ENCODE measurements at regions not wholly inside any gene's neighbourhood (a gene's known extent, or its start where the extent isn't known, plus 50 kb on each side); places are given as distances from the start of the nearest gene placed in this dataset.

- H3K27me3 ChIP-seq (ENCODE audit: control insufficient read depth in 2 of 2, insufficient read depth in 2 of 2, low read length in 2 of 2), result no peaks in the 10 kb centered on the region
- no TSS peak for BruUV-seq (replicated peaks)
- no peak overlapping the region for H2AFZ ChIP-seq (ENCODE audit: low read depth, low read length)
- no peak overlapping the region for H3K4me3 ChIP-seq
- intact Hi-C loops (cut with micrococcal nuclease), result loop anchor here (10.0 kb wide), 1 partner anchor 446 kb away; no protein-coding TSS in a partner anchor
- H4K20me1 ChIP-seq (replicated peaks; ENCODE audit: control insufficient read depth, insufficient read depth, low read length), result no peaks in the 10 kb centered on the region
- no peaks in the 10 kb centered on the region for H3K9me3 ChIP-seq (replicated peaks; ENCODE audit: control insufficient read depth, insufficient read depth, low read depth, low read length)
- FAIRE-seq (peak; percentile 78), ATAC-seq (peak; percentile 86), DNase-seq (ENCODE audit: extremely low read depth in 1 of 4, low spot score in 3 of 4) (peak in 3 of 4 experiments; percentile 11 to 37 (median 34))
- no peak overlapping the region for H3K9ac ChIP-seq (ENCODE audit: insufficient read depth in 1 of 2, low read depth in 2 of 2, low read length in 2 of 2)
- H3K9me1 ChIP-seq (ENCODE audit: control insufficient read depth, insufficient read depth, low read length), result no peaks in the 10 kb centered on the region
- H3K79me2 ChIP-seq (ENCODE audit: control insufficient read depth, insufficient read depth, low read length), result no peaks in the 10 kb centered on the region
- no peak overlapping the region for H3K4me2 ChIP-seq (ENCODE audit: insufficient read depth, low read length)
- no peak overlapping the region for H3K27ac ChIP-seq (ENCODE audit: extremely low read depth, low read depth, low read length)
- H3K36me3 ChIP-seq (ENCODE audit: control insufficient read depth, insufficient read depth, low read length), result no peaks in the 10 kb centered on the region
- peaks cover 0 to 11% of the 10 kb centered on the region in 2 experiments; a peak in 2 of 5 replicates for H3K4me1 ChIP-seq (replicated peaks in 1 of 2; ENCODE audit: control insufficient read depth in 2 of 2, insufficient read depth in 2 of 2, low read length in 2 of 2)
- WGBS (ENCODE audit: insufficient coverage, low coverage, missing lambda C conversion rate), result 52% methylated on average over 10 of the region's 10 CpGs
- POLR2A ChIA-PET, result interaction anchor here (1.3 kb wide), 1 partner anchor 12 kb away, joined by 3 read pairs; no protein-coding TSS in a partner anchor
- in situ Hi-C loops (cut with MboI), result no loop called here
- CTCF ChIA-PET (ENCODE audit: low intra/inter-chr PET ratio), result no interaction called here
- TF ChIP-seq HNRNPLL (IDR thresholded peaks at IDR 0.05; ENCODE audit: low read depth, low read length, poor library complexity, severe bottlenecking), result no peak
- TF ChIP-seq FOXP4 (CRISPR knock-in tag; IDR thresholded peaks at IDR 0.05; ENCODE audit: borderline replicate concordance), result no peak
- TF ChIP-seq SMARCA4 (IDR thresholded peaks at IDR 0.05), result peak; percentile 32; the same call in 1 of the 2 replicates
- no peak for TF ChIP-seq ZNF431 (CRISPR knock-in tag; IDR thresholded peaks at IDR 0.05)
- no peak for TF ChIP-seq SFPQ (IDR thresholded peaks at IDR 0.05; ENCODE audit: low read depth, low read length)
- TF ChIP-seq ZNF12 (CRISPR knock-in tag; IDR thresholded peaks at IDR 0.05), result no peak
- no peak for TF ChIP-seq ZNF134 (CRISPR knock-in tag; conservative IDR thresholded peaks at IDR 0.05)
- peak; percentile 30; the same call in 1 of the 2 replicates for TF ChIP-seq NFE2L1 (tag; IDR thresholded peaks at IDR 0.05; ENCODE audit: borderline replicate concordance, low read depth)
- TF ChIP-seq ARID1B (IDR thresholded peaks at IDR 0.05), result peak; percentile 35; the same call in 1 of the 2 replicates
- TF ChIP-seq MEF2D (tag; conservative IDR thresholded peaks at IDR 0.05; ENCODE audit: low read depth), result no peak
- no peak for TF ChIP-seq KDM2B (CRISPR knock-in tag; IDR thresholded peaks at IDR 0.05)
- no peak for TF ChIP-seq KLF13 (tag; IDR thresholded peaks at IDR 0.05; ENCODE audit: borderline replicate concordance, low read depth)
- peak; percentile 25; the same call in 1 of the 2 replicates for TF ChIP-seq SMARCE1 (IDR thresholded peaks at IDR 0.05)
- no peak for TF ChIP-seq LCOR (CRISPR knock-in tag; IDR thresholded peaks at IDR 0.05)
- peak; percentile 60; the same call in 1 of the 2 replicates for TF ChIP-seq DPF2 (IDR thresholded peaks at IDR 0.05)
- TF ChIP-seq ZBTB26 (CRISPR knock-in tag; IDR thresholded peaks at IDR 0.05), result no peak
- no peak for TF ChIP-seq ZKSCAN1 (IDR thresholded peaks at IDR 0.05; ENCODE audit: low read depth, low read length)
These were observed 177.3 kb upstream of the PLXNC1 start for GRCh38 chr12:93970900-93971688.

Measured in K562 (cell line).